HepG2 (cell line): ENCODE measurements at regions not wholly inside any gene's neighbourhood (a gene's known extent, or its start where the extent isn't known, plus 50 kb on each side); places are given as distances from the start of the nearest gene placed in this dataset.

ENCODE experiments used
- GRHL1 ChIP-seq: sonication (generic); formaldehyde crosslinking; conservative IDR thresholded peaks from 2 replicates; pipeline ENCODE4 v1.8.0; 2022; ENCODE audit warnings: missing genetic modification reagents
- HINFP ChIP-seq: sonication (generic); formaldehyde crosslinking; IDR thresholded peaks from 2 replicates; pipeline ENCODE4 v1.4.0; 2020; ENCODE audit warnings: low read depth, mild to moderate bottlenecking, missing genetic modification reagents
- NFATC3 ChIP-seq: sonication (generic); formaldehyde crosslinking; IDR thresholded peaks from 2 replicates; pipeline ENCODE4 v1.5.1; 2020; ENCODE audit warnings: mild to moderate bottlenecking, missing genetic modification reagents
- NR0B2 ChIP-seq: sonication (generic); formaldehyde crosslinking; IDR thresholded peaks from 2 replicates; pipeline ENCODE4 v1.4.0; 2020; ENCODE audit warnings: mild to moderate bottlenecking, missing genetic modification reagents
- NR2F6 ChIP-seq, 2 experiments: IDR thresholded peaks; 2 replicates each; pipeline ENCODE4 v1.6.1; 2016; ENCODE audit warnings: antibody characterized with exemption in 1 of 2, mild to moderate bottlenecking in 1 of 2
- ZBTB4 ChIP-seq: sonication (generic); formaldehyde crosslinking; IDR thresholded peaks from 2 replicates; pipeline ENCODE4 v1.4.0; 2020; ENCODE audit warnings: missing genetic modification reagents, mild to moderate bottlenecking, borderline replicate concordance
- ZC3H13 ChIP-seq: sonication (generic); formaldehyde crosslinking; IDR thresholded peaks from 2 replicates; pipeline ENCODE4 v1.8.1; 2023; ENCODE audit warnings: mild to moderate bottlenecking, missing genetic modification reagents, moderate library complexity
- ZNF124 ChIP-seq: sonication (generic); formaldehyde crosslinking; IDR thresholded peaks from 2 replicates; pipeline ENCODE4 v1.4.0; 2020; ENCODE audit warnings: missing genetic modification reagents
- ZNF251 ChIP-seq: sonication (generic); formaldehyde crosslinking; IDR thresholded peaks from 2 replicates; pipeline ENCODE4 v1.9.0; 2021; ENCODE audit warnings: mild to moderate bottlenecking, missing genetic modification reagents
- ZNF674 ChIP-seq: sonication (generic); formaldehyde crosslinking; IDR thresholded peaks from 2 replicates; pipeline ENCODE4 v1.5.0; 2020; ENCODE audit warnings: low read depth, mild to moderate bottlenecking, missing genetic modification reagents
- TF ChIP-seq, protein P1 (sequence below): sonication (generic); formaldehyde crosslinking; IDR thresholded peaks from 2 replicates; pipeline ENCODE4 v1.5.0; 2020; ENCODE audit warnings: mild to moderate bottlenecking, missing genetic modification reagents, borderline replicate concordance
- TF ChIP-seq, protein P2 (sequence below): sonication (generic); formaldehyde crosslinking; IDR thresholded peaks from 2 replicates; pipeline ENCODE4 v1.4.0; 2020; ENCODE audit warnings: missing genetic modification reagents

GRCh38 chr9:16255217-16255616, 615.3 kb downstream of the BNC2 start (continued):
- TF ChIP-seq NR0B2 (no peak), ZNF124 (CRISPR knock-in tag) (no peak), ZC3H13 (CRISPR knock-in tag) (no peak), ZNF674 (no peak), NR2F6 (IDR thresholded peaks at IDR 0.05) (no peak), NR2F6 (CRISPR knock-in tag; IDR thresholded peaks at IDR 0.05) (no peak), NFATC3 (no peak), HINFP (CRISPR knock-in tag) (no peak), ZNF251 (CRISPR knock-in tag) (no peak), GRHL1 (no peak), ZBTB4 (CRISPR knock-in tag) (no peak)
- TF ChIP-seq, protein P1, sequence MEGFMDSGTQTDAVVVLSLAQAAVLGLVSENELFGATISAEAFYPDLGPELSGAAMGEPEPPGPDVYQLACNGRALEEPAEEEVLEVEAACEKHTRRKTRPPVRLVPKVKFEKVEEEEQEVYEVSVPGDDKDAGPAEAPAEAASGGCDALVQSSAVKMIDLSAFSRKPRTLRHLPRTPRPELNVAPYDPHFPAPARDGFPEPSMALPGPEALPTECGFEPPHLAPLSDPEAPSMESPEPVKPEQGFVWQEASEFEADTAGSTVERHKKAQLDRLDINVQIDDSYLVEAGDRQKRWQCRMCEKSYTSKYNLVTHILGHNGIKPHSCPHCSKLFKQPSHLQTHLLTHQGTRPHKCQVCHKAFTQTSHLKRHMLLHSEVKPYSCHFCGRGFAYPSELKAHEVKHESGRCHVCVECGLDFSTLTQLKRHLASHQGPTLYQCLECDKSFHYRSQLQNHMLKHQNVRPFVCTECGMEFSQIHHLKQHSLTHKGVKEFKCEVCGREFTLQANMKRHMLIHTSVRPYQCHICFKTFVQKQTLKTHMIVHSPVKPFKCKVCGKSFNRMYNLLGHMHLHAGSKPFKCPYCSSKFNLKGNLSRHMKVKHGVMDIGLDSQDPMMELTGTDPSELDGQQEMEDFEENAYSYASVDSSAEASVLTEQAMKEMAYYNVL (CRISPR knock-in tag) = no peak
- TF ChIP-seq, protein P2, sequence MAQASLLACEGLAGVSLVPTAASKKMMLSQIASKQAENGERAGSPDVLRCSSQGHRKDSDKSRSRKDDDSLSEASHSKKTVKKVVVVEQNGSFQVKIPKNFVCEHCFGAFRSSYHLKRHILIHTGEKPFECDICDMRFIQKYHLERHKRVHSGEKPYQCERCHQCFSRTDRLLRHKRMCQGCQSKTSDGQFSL (CRISPR knock-in tag) = no peak
- TF ChIP-seq, all 625 proteins: peak for 0
